SK-N-SH (cell line): ENCODE measurements at regions not wholly inside any gene's neighbourhood (a gene's known extent, or its start where the extent isn't known, plus 50 kb on each side); places are given as distances from the start of the nearest gene placed in this dataset.
"Not testable (repeated sequence)": the region's sequence is repeated elsewhere in the genome, so short reads cannot be mapped to it uniquely, and the experiment has no call there.

ENCODE experiments used
- CTCF ChIA-PET: fragments of 300-600, 350-600 bp; formaldehyde crosslinking; extraction: SDS; loops from one replicate; lab custom pipeline; 2021; lab: Yijun Ruan, JAX
- POLR2A ChIA-PET: fragments of 350-600 bp; sonication (Branson Sonifier 250); formaldehyde crosslinking; extraction: SDS; loops from one replicate; lab custom pipeline; 2020; ENCODE audit warnings: antibody characterized with exemption, inconsistent platforms; lab: Yijun Ruan, JAX
- DNase-seq: peaks from one replicate; pipeline ENCODE4 v3.0.0; 2012
- H2AFZ ChIP-seq: fragments of 200-600 bp; sonication (generic); 2 replicates; pipeline ENCODE4 v1.8.1; 2016; ENCODE audit warnings: antibody characterized with exemption, mild to moderate bottlenecking, low read depth
- H3F3A ChIP-seq: fragments of 200-600 bp; sonication (generic); replicated peaks from 2 replicates; pipeline ENCODE3; 2016; ENCODE audit warnings: antibody characterized with exemption, mild to moderate bottlenecking; ENCODE audit not compliant: insufficient read depth
- H3K27ac ChIP-seq, 2 experiments: fragments of 200-500 bp in 1 of 2; fragments of 200-600 bp in 1 of 2; sonication (Bioruptor generic) in 1 of 2; sonication (generic), shearing (Covaris generic) in 1 of 2; 2 replicates each; pipeline versions ENCODE4 v1.5.1 to v1.6.1; 2014 to 2016; ENCODE audit warnings: low read depth in 2 of 2, inconsistent platforms in 1 of 2, low read length in 1 of 2, mild to moderate bottlenecking in 1 of 2, mixed read lengths in 1 of 2
- H3K27me3 ChIP-seq: fragments of 200-600 bp; sonication (generic), shearing (Covaris generic); 2 replicates; pipeline ENCODE4 v1.6.1; 2016; ENCODE audit warnings: mixed run types; ENCODE audit not compliant: insufficient read depth
- H3K36me3 ChIP-seq, 2 experiments: fragments of 200-500 bp in 1 of 2; fragments of 200-600 bp in 1 of 2; sonication (Bioruptor generic) in 1 of 2; sonication (generic) in 1 of 2; replicated peaks in 1 of 2; 2 replicates each; pipeline versions ENCODE3 to v1.5.1; 2014 to 2016; ENCODE audit warnings: low read length in 1 of 2, mild to moderate bottlenecking in 1 of 2; ENCODE audit not compliant: insufficient read depth in 2 of 2, control insufficient read depth in 1 of 2
- H3K4me1 ChIP-seq, 2 experiments: fragments of 200-500 bp in 1 of 2; fragments of 200-600 bp in 1 of 2; sonication (Bioruptor generic) in 1 of 2; sonication (generic), shearing (Covaris generic) in 1 of 2; 2 replicates each; pipeline versions ENCODE4 v1.5.1 to v1.6.1; 2014 to 2016; ENCODE audit warnings: low read depth in 1 of 2, low read length in 1 of 2, mixed run types in 1 of 2; ENCODE audit not compliant: insufficient read depth in 2 of 2, control insufficient read depth in 1 of 2
- H3K4me2 ChIP-seq: fragments of 200-600 bp; sonication (generic), shearing (Covaris generic); 2 replicates; pipeline ENCODE4 v1.6.1; 2017; ENCODE audit warnings: mixed run types
- H3K4me3 ChIP-seq, 2 experiments: fragments of 200-500 bp in 1 of 2; fragments of 200-600 bp in 1 of 2; sonication (Bioruptor generic) in 1 of 2; sonication (generic), shearing (Covaris generic) in 1 of 2; 2 replicates each; pipeline versions ENCODE4 v1.5.1 to v1.8.1; 2014 to 2016; ENCODE audit warnings: low read depth in 2 of 2, inconsistent platforms in 1 of 2, low read length in 1 of 2, mild to moderate bottlenecking in 1 of 2, mixed read lengths in 1 of 2, moderate library complexity in 1 of 2
- H3K79me2 ChIP-seq: fragments of 200-600 bp; sonication (generic); 2 replicates; pipeline ENCODE4 v1.8.1; 2017; ENCODE audit warnings: mild to moderate bottlenecking; ENCODE audit not compliant: insufficient read depth
- H3K9ac ChIP-seq: fragments of 200-600 bp; sonication (generic); 2 replicates; pipeline ENCODE4 v1.6.1; 2017; ENCODE audit warnings: mixed run types
- H3K9me2 ChIP-seq: fragments of 200-600 bp; sonication (generic); 2 replicates; pipeline ENCODE4 v1.6.1; 2017; ENCODE audit warnings: mixed run types
- H3K9me3 ChIP-seq: fragments of 200-600 bp; sonication (generic); 2 replicates; pipeline ENCODE4 v1.6.1; 2017; ENCODE audit warnings: mixed run types, mild to moderate bottlenecking, moderate library complexity
- H4K20me1 ChIP-seq: fragments of 200-600 bp; sonication (generic); 2 replicates; pipeline ENCODE4 v1.6.1; 2017; ENCODE audit warnings: mild to moderate bottlenecking, mixed run types; ENCODE audit not compliant: insufficient read depth
- RAD21 ChIP-seq: IDR thresholded peaks from 2 replicates; pipeline ENCODE4 v1.6.1; 2012; ENCODE audit warnings: mild to moderate bottlenecking, low read length
- whole genome bisulfite sequencing: methylation state at CpG from one replicate; pipeline ENCODE4 v1.1.6; 2017; ENCODE audit warnings: low lambda C conversion rate; 5-methylcytosine and 5-hydroxymethylcytosine counted together
- TF ChIP-seq, protein P1 (sequence below): fragments of 200-600 bp; sonication (generic); IDR thresholded peaks from 2 replicates; pipeline ENCODE4 v1.6.1; 2017; ENCODE audit warnings: antibody characterized with exemption, mild to moderate bottlenecking, moderate library complexity
- TF ChIP-seq, protein P2 (sequence below): IDR thresholded peaks from 2 replicates; pipeline ENCODE4 v1.4.0; 2012; ENCODE audit warnings: low read depth, borderline replicate concordance

DNA sequence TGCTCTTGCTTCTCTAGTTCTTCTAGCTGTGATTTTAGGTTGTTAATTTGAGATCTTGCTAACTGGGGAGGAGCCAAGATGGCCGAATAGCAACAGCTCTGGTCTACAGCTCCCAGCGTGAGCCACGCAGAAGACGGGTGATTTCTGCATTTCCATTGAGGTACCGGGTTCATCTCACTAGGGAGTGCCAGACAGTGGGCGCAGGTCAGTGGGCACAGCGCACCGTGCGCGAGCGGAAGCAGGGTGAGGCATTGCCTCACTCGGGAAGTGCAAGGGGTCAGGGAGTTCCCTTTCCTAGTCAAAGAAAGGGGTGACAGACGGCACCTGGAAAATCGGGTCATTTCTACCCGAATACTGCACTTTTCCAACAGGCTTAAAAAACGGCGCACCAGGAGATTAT lies 256.6 kb upstream of the PELI2 start:
- CTCF ChIA-PET, DNase-seq: not testable (repeated sequence)

DNA sequence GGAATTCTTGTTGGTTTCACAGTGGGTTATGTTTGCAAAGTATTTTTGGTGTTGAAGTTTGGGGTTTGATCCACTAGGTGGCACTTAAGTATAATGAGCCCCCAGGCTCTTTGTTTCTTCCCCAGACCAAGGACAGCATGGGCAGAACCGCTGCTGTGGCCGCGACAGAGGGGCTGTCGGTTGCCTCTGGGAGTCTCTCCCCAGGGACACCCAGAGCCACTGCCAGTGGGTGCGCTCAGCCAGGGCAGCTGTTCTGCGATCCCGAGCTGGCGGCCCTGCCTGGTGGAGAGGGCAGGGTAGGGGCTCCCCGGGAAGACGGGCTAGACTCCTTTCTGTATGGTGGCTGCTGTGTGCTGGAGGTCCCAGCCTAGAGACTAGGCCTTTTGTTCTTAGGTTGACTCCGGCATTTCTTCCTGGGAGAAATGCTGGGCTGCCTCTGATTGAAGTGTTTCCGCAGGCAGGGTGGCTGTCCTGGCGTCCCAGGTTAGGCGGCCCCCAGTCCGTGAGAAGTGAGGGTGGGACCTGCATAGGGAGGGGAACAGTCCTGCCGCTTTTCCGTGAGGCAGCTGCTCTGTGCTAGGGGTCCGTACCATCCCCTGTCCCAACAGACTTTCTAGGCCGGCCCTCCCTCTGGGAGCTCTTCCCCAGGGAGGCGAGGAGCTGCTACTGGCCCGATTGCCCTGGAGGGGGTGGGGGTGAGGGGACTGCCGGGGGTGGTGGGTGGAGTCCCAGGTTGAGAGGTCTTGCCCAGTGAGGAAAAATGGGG lies 253.1 kb upstream of the PELI2 start:
- Histone ChIP-seq H2AFZ (no peak overlapping the region), H3K9ac (no peak overlapping the region), H3K36me3 (no peaks in the 10 kb centered on the region), H3K27me3 (no peaks in the 10 kb centered on the region), H4K20me1 (no peaks in the 10 kb centered on the region), H3F3A (no peaks in the 10 kb centered on the region), H3K9me3 (no peaks in the 10 kb centered on the region), H3K4me2 (no peak overlapping the region), H3K9me2 (no peaks in the 10 kb centered on the region), H3K4me3 (no peak overlapping the region), H3K27ac (no peak overlapping the region), H3K79me2 (no peaks in the 10 kb centered on the region), H3K4me1 (no peaks in the 10 kb centered on the region)
- ChIA-PET POLR2A (no interaction called here), CTCF (interaction anchor here (1.3 kb wide), 1 partner anchor 15 kb away, joined by 3 read pairs; no protein-coding TSS in a partner anchor)
- no peak for TF ChIP-seq RAD21
- TF ChIP-seq, protein P1, sequence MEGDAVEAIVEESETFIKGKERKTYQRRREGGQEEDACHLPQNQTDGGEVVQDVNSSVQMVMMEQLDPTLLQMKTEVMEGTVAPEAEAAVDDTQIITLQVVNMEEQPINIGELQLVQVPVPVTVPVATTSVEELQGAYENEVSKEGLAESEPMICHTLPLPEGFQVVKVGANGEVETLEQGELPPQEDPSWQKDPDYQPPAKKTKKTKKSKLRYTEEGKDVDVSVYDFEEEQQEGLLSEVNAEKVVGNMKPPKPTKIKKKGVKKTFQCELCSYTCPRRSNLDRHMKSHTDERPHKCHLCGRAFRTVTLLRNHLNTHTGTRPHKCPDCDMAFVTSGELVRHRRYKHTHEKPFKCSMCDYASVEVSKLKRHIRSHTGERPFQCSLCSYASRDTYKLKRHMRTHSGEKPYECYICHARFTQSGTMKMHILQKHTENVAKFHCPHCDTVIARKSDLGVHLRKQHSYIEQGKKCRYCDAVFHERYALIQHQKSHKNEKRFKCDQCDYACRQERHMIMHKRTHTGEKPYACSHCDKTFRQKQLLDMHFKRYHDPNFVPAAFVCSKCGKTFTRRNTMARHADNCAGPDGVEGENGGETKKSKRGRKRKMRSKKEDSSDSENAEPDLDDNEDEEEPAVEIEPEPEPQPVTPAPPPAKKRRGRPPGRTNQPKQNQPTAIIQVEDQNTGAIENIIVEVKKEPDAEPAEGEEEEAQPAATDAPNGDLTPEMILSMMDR = peak; percentile 27; the same call in 1 of the 2 replicates
- DNase-seq = peak; percentile 13
- WGBS = 16% methylated on average over 15 of the region's 22 CpGs

More for the DNA sequence above, 256.6 kb upstream of the PELI2 start:
- H4K20me1 ChIP-seq, H2AFZ ChIP-seq, H3K36me3 ChIP-seq, POLR2A ChIA-PET, H3K4me3 ChIP-seq, H3K9me2 ChIP-seq, H3K4me1 ChIP-seq, H3K27ac ChIP-seq, H3K4me2 ChIP-seq, H3K79me2 ChIP-seq, H3K9ac ChIP-seq, H3K27me3 ChIP-seq, H3K9me3 ChIP-seq, H3F3A ChIP-seq: not testable (repeated sequence)
- 34% methylated on average over 17 of the region's 17 CpGs for WGBS

DNA sequence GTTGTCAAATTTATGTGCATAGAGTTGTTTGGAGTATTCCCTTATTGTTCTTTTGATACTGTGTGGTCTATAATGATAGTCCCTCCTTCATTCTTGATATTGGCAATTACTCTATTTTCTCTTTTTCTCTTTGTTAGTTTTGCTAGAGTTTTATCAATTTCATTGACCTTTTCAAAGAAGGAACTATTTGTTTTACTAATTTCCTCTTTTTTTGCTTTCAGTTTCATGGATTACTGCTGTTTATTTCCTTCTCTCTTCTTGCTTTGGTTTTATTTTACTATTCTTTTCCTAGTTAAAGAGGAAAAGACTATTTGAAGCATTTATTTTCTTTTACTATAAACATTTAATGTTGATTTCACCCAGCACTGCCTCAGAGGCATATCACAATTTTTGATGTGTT lies 250.9 kb upstream of the PELI2 start:
- H3K79me2 ChIP-seq = no peaks in the 10 kb centered on the region
- no peaks in the 10 kb centered on the region for H3K9me2 ChIP-seq
- H4K20me1 ChIP-seq = no peaks in the 10 kb centered on the region
- no peak overlapping the region for H2AFZ ChIP-seq
- H3K27me3 ChIP-seq = peaks cover 2% of the 10 kb centered on the region; the same call in 1 of the 2 replicates
- no peak overlapping the region for H3K27ac ChIP-seq
- no peaks in the 10 kb centered on the region for H3F3A ChIP-seq
- no peaks in the 10 kb centered on the region for H3K9me3 ChIP-seq
- H3K4me2 ChIP-seq = no peak overlapping the region
- no peaks in the 10 kb centered on the region for H3K36me3 ChIP-seq
- DNase-seq = no peak
- TF ChIP-seq, protein P2, sequence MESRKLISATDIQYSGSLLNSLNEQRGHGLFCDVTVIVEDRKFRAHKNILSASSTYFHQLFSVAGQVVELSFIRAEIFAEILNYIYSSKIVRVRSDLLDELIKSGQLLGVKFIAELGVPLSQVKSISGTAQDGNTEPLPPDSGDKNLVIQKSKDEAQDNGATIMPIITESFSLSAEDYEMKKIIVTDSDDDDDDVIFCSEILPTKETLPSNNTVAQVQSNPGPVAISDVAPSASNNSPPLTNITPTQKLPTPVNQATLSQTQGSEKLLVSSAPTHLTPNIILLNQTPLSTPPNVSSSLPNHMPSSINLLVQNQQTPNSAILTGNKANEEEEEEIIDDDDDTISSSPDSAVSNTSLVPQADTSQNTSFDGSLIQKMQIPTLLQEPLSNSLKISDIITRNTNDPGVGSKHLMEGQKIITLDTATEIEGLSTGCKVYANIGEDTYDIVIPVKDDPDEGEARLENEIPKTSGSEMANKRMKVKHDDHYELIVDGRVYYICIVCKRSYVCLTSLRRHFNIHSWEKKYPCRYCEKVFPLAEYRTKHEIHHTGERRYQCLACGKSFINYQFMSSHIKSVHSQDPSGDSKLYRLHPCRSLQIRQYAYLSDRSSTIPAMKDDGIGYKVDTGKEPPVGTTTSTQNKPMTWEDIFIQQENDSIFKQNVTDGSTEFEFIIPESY = no peak
- TF ChIP-seq, all 33 proteins: peak for 0
- CTCF ChIA-PET = no interaction called here
- Histone ChIP-seq H3K4me3 (no peak overlapping the region), H3K9ac (no peak overlapping the region), H3K4me1 (no peaks in the 10 kb centered on the region)
- POLR2A ChIA-PET = no interaction called here
